MCF 10A (cell line): ENCODE measurements at regions not wholly inside any gene's neighbourhood (a gene's known extent, or its start where the extent isn't known, plus 50 kb on each side); places are given as distances from the start of the nearest gene placed in this dataset.

Experiments
- BruUV-seq: library from RNA; stranded (reverse); fragments of 400-500 nt; replicated peaks from 2 replicates; lab custom pipeline; 2021; lab: Mats Ljungman, UMichigan
- CTCF ChIA-PET: fragments of 300-600 bp; sonication (Branson Sonifier 250); formaldehyde crosslinking; extraction: SDS; loops from one replicate; lab custom pipeline; 2021; ENCODE audit warnings: antibody characterized with exemption, inconsistent platforms; lab: Yijun Ruan, JAX
- POLR2A ChIA-PET: fragments of 300-600, 350-650 bp; sonication (Branson Sonifier 250); formaldehyde crosslinking; extraction: SDS; loops from one replicate; lab custom pipeline; 2020; ENCODE audit warnings: antibody characterized with exemption, inconsistent platforms; lab: Yijun Ruan, JAX
- DNase-seq: peaks from one replicate; pipeline ENCODE4 v3.0.0-alpha.2; 2018; ENCODE audit not compliant: unreplicated experiment
- H3K27ac Mint-ChIP-seq: one replicate; pipeline ENCODE4 v1.8.0; 2022; ENCODE audit warnings: mild to moderate bottlenecking, low read depth, mixed read lengths; ENCODE audit not compliant: unreplicated experiment
- H3K27me3 Mint-ChIP-seq: one replicate; pipeline ENCODE4 v1.8.0; 2022; ENCODE audit warnings: mixed read lengths; ENCODE audit not compliant: insufficient read depth, unreplicated experiment
- H3K36me3 Mint-ChIP-seq: one replicate; pipeline ENCODE4 v1.8.0; 2022; ENCODE audit warnings: mild to moderate bottlenecking, moderate library complexity, mixed read lengths; ENCODE audit not compliant: insufficient read depth, unreplicated experiment
- H3K4me1 Mint-ChIP-seq: one replicate; pipeline ENCODE4 v1.8.0; 2022; ENCODE audit warnings: mixed read lengths; ENCODE audit not compliant: insufficient read depth, unreplicated experiment
- H3K4me3 Mint-ChIP-seq: one replicate; pipeline ENCODE4 v1.8.0; 2022; ENCODE audit warnings: mild to moderate bottlenecking, moderate library complexity, mixed read lengths; ENCODE audit not compliant: unreplicated experiment
- H3K9me3 Mint-ChIP-seq: one replicate; pipeline ENCODE4 v1.8.0; 2022; ENCODE audit warnings: mixed read lengths; ENCODE audit not compliant: unreplicated experiment
- intact Hi-C: fragments of 100-400 bp; cut with micrococcal nuclease; formaldehyde crosslinking; loops from 2 replicates; pipeline ENCODE4 v1.14.1; 2022
- TF ChIP-seq, protein P1 (sequence below): fragments of 200-600 bp; IDR thresholded peaks from one replicate; pipeline ENCODE4 v1.8.0; 2022; ENCODE audit warnings: antibody characterized with exemption, mild to moderate bottlenecking; ENCODE audit not compliant: unreplicated experiment

DNA sequence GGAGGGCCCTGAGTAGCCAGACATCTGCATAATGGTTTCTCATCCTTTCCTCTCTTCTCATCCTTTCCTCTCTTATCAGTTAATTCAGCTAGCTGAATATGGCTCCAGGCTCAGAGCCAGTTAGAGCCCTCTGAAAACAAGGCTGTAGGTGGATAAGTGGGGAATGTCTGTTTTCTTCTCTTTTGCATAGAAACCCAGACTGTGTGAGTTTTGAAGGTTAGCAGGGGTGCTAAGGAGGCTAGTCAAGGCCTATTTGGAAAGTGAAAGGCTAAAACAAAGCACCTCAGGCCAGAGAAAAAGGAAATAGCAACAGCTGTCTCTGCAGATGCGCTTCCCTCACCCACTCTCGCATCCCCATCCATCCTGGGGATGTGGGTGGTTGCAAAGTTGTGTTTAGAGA lies 420.9 kb downstream of the SHISA9 start:
- no TSS peak for BruUV-seq
- H3K27ac Mint-ChIP-seq = no peak overlapping the region
- H3K27me3 Mint-ChIP-seq = no peaks in the 10 kb centered on the region
- intact Hi-C loops = no loop called here
- CTCF ChIA-PET = no interaction called here
- DNase-seq = no peak
- no peaks in the 10 kb centered on the region for H3K9me3 Mint-ChIP-seq
- no peaks in the 10 kb centered on the region for H3K4me1 Mint-ChIP-seq
- H3K36me3 Mint-ChIP-seq = no peaks in the 10 kb centered on the region
- H3K4me3 Mint-ChIP-seq = no peak overlapping the region
- TF ChIP-seq, protein P1, sequence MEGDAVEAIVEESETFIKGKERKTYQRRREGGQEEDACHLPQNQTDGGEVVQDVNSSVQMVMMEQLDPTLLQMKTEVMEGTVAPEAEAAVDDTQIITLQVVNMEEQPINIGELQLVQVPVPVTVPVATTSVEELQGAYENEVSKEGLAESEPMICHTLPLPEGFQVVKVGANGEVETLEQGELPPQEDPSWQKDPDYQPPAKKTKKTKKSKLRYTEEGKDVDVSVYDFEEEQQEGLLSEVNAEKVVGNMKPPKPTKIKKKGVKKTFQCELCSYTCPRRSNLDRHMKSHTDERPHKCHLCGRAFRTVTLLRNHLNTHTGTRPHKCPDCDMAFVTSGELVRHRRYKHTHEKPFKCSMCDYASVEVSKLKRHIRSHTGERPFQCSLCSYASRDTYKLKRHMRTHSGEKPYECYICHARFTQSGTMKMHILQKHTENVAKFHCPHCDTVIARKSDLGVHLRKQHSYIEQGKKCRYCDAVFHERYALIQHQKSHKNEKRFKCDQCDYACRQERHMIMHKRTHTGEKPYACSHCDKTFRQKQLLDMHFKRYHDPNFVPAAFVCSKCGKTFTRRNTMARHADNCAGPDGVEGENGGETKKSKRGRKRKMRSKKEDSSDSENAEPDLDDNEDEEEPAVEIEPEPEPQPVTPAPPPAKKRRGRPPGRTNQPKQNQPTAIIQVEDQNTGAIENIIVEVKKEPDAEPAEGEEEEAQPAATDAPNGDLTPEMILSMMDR = no peak
- POLR2A ChIA-PET = no interaction called here

- no peaks in the 10 kb centered on the region for H3K36me3 Mint-ChIP-seq
- no TSS peak for BruUV-seq
- no peaks in the 10 kb centered on the region for H3K9me3 Mint-ChIP-seq
- ChIA-PET POLR2A (no interaction called here), CTCF (no interaction called here)
- TF ChIP-seq, protein P1 = no peak
- no peaks in the 10 kb centered on the region for H3K27me3 Mint-ChIP-seq
- no peaks in the 10 kb centered on the region for H3K4me1 Mint-ChIP-seq
- intact Hi-C loops = no loop called here
- no peak overlapping the region for H3K4me3 Mint-ChIP-seq
- DNase-seq = no peak
- H3K27ac Mint-ChIP-seq = no peak overlapping the region
These were observed 423.5 kb downstream of the SHISA9 start for GRCh38 chr16:13324851-13325250.

GRCh38 chr16:13325396-13325795 lies 424.0 kb downstream of the SHISA9 start:
- Mint-ChIP-seq H3K4me1 (no peaks in the 10 kb centered on the region), H3K4me3 (no peak overlapping the region), H3K9me3 (no peaks in the 10 kb centered on the region), H3K27me3 (no peaks in the 10 kb centered on the region), H3K36me3 (no peaks in the 10 kb centered on the region), H3K27ac (no peak overlapping the region)
- CTCF ChIA-PET = no interaction called here
- intact Hi-C loops = no loop called here
- TF ChIP-seq, protein P1 = no peak
- no TSS peak for BruUV-seq
- POLR2A ChIA-PET = no interaction called here
- no peak for DNase-seq

- no peak overlapping the region for H3K27ac Mint-ChIP-seq
- TF ChIP-seq, protein P1 = peak; percentile 18
These were observed 430.5 kb downstream of the SHISA9 start for GRCh38 chr16:13331918-13332317.

More at GRCh38 chr16:13331918-13332317, 430.5 kb downstream of the SHISA9 start:
- no peak for DNase-seq
- ChIA-PET CTCF (interaction anchor here (0.7 kb wide), 3 partner anchors 40 to 934 kb away, joined by 3 to 5 read pairs (median 3); no protein-coding TSS in a partner anchor), POLR2A (interaction anchor here (0.6 kb wide), 1 partner anchor 37 kb away, joined by 3 read pairs; no protein-coding TSS in a partner anchor)
- Mint-ChIP-seq H3K4me1 (no peaks in the 10 kb centered on the region), H3K27me3 (no peaks in the 10 kb centered on the region), H3K9me3 (no peaks in the 10 kb centered on the region), H3K36me3 (no peaks in the 10 kb centered on the region), H3K4me3 (no peak overlapping the region)
- no TSS peak for BruUV-seq
- intact Hi-C loops = no loop called here
